Peyer's patch (tissue), 4 donors: ENCODE measurements at regions not wholly inside any gene's neighbourhood (a gene's known extent, or its start where the extent isn't known, plus 50 kb on each side); places are given as distances from the start of the nearest gene placed in this dataset.

Source experiments
- POLR2A ChIP-seq, 2 donors: fragments of 450-650 bp; IDR thresholded peaks; one replicate each; pipeline ENCODE4 v1.5.1; 2017; ENCODE audit warnings: antibody characterized with exemption in 2 of 2, mild to moderate bottlenecking in 2 of 2, moderate library complexity in 2 of 2
- TF ChIP-seq, protein P1 (sequence below), 6 experiments: fragments of 450-650 bp in 4 of 6; fragments of 200-600 bp in 2 of 6; sonication (generic) in 1 of 6; IDR thresholded peaks; one replicate each; pipeline ENCODE4 v1.5.1; 2017 to 2019; ENCODE audit warnings: antibody characterized with exemption in 6 of 6, mild to moderate bottlenecking in 3 of 6, moderate library complexity in 1 of 6

DNA sequence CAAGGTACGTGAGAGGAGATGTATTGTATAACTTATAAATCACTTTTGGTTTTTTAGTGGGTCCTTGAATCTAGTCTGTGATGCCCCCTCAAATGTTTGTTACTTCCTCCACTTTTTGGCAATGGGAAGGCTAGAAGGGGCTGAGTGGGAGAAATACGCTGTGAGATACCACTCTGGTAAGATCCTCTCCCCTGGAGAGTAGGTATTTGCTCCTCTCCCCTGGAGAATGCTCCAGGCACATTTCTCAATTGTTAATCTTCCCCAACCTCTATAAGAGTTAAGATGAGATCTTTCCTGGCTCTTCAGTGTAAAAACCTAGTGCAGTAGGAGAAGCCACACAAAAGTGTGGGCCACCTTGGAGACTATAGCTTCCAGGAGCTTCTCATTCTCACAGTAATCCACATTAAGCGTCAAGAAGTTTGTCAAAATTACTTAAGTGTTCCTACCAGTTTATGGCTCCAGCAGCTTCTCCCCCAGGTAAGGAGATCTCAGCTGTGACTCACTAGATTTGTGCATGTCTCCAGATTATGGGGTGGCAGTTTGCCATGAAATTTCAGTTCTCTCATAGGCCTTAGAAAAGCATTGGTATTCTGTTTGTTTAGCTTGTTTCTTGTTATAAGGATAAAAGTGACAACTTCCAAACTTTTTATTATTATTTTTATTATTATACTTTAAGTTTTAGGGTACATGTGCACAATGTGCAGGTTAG is 182.6 kb downstream of the FSIP2 start:
- TF ChIP-seq, protein P1, sequence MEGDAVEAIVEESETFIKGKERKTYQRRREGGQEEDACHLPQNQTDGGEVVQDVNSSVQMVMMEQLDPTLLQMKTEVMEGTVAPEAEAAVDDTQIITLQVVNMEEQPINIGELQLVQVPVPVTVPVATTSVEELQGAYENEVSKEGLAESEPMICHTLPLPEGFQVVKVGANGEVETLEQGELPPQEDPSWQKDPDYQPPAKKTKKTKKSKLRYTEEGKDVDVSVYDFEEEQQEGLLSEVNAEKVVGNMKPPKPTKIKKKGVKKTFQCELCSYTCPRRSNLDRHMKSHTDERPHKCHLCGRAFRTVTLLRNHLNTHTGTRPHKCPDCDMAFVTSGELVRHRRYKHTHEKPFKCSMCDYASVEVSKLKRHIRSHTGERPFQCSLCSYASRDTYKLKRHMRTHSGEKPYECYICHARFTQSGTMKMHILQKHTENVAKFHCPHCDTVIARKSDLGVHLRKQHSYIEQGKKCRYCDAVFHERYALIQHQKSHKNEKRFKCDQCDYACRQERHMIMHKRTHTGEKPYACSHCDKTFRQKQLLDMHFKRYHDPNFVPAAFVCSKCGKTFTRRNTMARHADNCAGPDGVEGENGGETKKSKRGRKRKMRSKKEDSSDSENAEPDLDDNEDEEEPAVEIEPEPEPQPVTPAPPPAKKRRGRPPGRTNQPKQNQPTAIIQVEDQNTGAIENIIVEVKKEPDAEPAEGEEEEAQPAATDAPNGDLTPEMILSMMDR (IDR thresholded peaks at IDR 0.05): no peak
- TF ChIP-seq POLR2A (IDR thresholded peaks at IDR 0.05): no peak
